ENCODE measurements at regions not wholly inside any gene's neighbourhood (a gene's known extent, or its start where the extent isn't known, plus 50 kb on each side); places are given as distances from the start of the nearest gene placed in this dataset.

- Histone ChIP-seq H3K4me1 (ENCODE audit: control insufficient read depth in 2 of 3, insufficient read depth in 2 of 3, low read depth in 1 of 3, low read length in 3 of 3) (peaks cover 0 to 21% (median 6%) of the 10 kb centered on the region in 3 donors), H3K27ac (ENCODE audit: low read depth in 2 of 2, low read length in 2 of 2) (no peak overlapping the region), H3K27me3 (ENCODE audit: control insufficient read depth, insufficient read depth, low read length) (no peaks in the 10 kb centered on the region), H3K9ac (ENCODE audit: low read length in 3 of 3) (no peak overlapping the region), H3K36me3 (ENCODE audit: control insufficient read depth in 2 of 3, insufficient read depth in 3 of 3, low read length in 3 of 3) (no peaks in the 10 kb centered on the region), H3K9me3 (ENCODE audit: control insufficient read depth in 2 of 3, insufficient read depth in 1 of 3, low read length in 3 of 3) (no peaks in the 10 kb centered on the region), H3K4me3 (ENCODE audit: low read length in 3 of 3) (no peak overlapping the region)
- DNase-seq (peak in 1 of 5 donors; percentile 28), FAIRE-seq (no peak)
- intact Hi-C loops (cut with DNase I), result no loop called here
- TF ChIP-seq CTCF (IDR thresholded peaks at IDR 0.05; ENCODE audit: borderline replicate concordance, extremely low read depth, insufficient read depth), result no peak
Observed at GRCh38 chr15:66880380-66881155, 178.5 kb downstream of the SMAD6 start.

GRCh38 chr15:66881173-66881905, 179.3 kb downstream of the SMAD6 start:
- Histone ChIP-seq H3K4me3 (ENCODE audit: low read length in 3 of 3) (no peak overlapping the region), H3K36me3 (ENCODE audit: control insufficient read depth in 2 of 3, insufficient read depth in 3 of 3, low read length in 3 of 3) (no peaks in the 10 kb centered on the region), H3K27me3 (ENCODE audit: control insufficient read depth, insufficient read depth, low read length) (no peaks in the 10 kb centered on the region), H3K9ac (ENCODE audit: low read length in 3 of 3) (no peak overlapping the region), H3K27ac (ENCODE audit: low read depth in 2 of 2, low read length in 2 of 2) (no peak overlapping the region), H3K4me1 (ENCODE audit: control insufficient read depth in 2 of 3, insufficient read depth in 2 of 3, low read depth in 1 of 3, low read length in 3 of 3) (peaks cover 0 to 21% (median 6%) of the 10 kb centered on the region in 3 donors), H3K9me3 (ENCODE audit: control insufficient read depth in 2 of 3, insufficient read depth in 1 of 3, low read length in 3 of 3) (no peaks in the 10 kb centered on the region)
- FAIRE-seq (no peak), DNase-seq (peak in 2 of 5 donors; percentile 6 to 24)
- intact Hi-C loops (cut with DNase I), result no loop called here
- TF ChIP-seq CTCF (IDR thresholded peaks at IDR 0.05; ENCODE audit: borderline replicate concordance, extremely low read depth, insufficient read depth), result no peak

- DNase-seq (peak in 2 of 5 donors; percentile 8 to 34), FAIRE-seq (no peak)
- intact Hi-C loops (cut with DNase I), result no loop called here
- Histone ChIP-seq H3K4me1 (ENCODE audit: control insufficient read depth in 2 of 3, insufficient read depth in 2 of 3, low read depth in 1 of 3, low read length in 3 of 3) (peaks cover 0 to 19% (median 6%) of the 10 kb centered on the region in 3 donors), H3K4me3 (ENCODE audit: low read length in 3 of 3) (no peak overlapping the region), H3K36me3 (ENCODE audit: control insufficient read depth in 2 of 3, insufficient read depth in 3 of 3, low read length in 3 of 3) (no peaks in the 10 kb centered on the region), H3K27me3 (ENCODE audit: control insufficient read depth, insufficient read depth, low read length) (no peaks in the 10 kb centered on the region), H3K9me3 (ENCODE audit: control insufficient read depth in 2 of 3, insufficient read depth in 1 of 3, low read length in 3 of 3) (no peaks in the 10 kb centered on the region), H3K9ac (ENCODE audit: low read length in 3 of 3) (no peak overlapping the region), H3K27ac (ENCODE audit: low read depth in 2 of 2, low read length in 2 of 2) (no peak overlapping the region)
- no peak for TF ChIP-seq CTCF (IDR thresholded peaks at IDR 0.05; ENCODE audit: borderline replicate concordance, extremely low read depth, insufficient read depth)
Observed at GRCh38 chr15:66882251-66883020, 180.4 kb downstream of the SMAD6 start.
